Kidney (tissue), 13 donors: ENCODE measurements at regions not wholly inside any gene's neighbourhood (a gene's known extent, or its start where the extent isn't known, plus 50 kb on each side); places are given as distances from the start of the nearest gene placed in this dataset.

ENCODE experiments used
- DNase-seq, 5 donors: peaks; one replicate each; pipeline ENCODE4 v3.0.0-alpha.2; 2013 to 2020
- FAIRE-seq: peaks from 2 replicates; lab custom pipeline; 2012; peaks lifted over from hg19 to GRCh38; lab: Jason Lieb, UNC
- H3K27ac ChIP-seq, 2 donors: one replicate each; pipeline ENCODE4 v1.7.0; 2013; ENCODE audit warnings: low read depth in 2 of 2, low read length in 2 of 2, inconsistent platforms in 1 of 2
- H3K27me3 ChIP-seq: one replicate; pipeline ENCODE4 v1.7.1; 2013; ENCODE audit warnings: low read length, inconsistent platforms; ENCODE audit not compliant: control insufficient read depth, insufficient read depth
- H3K36me3 ChIP-seq, 3 donors: one replicate each; pipeline versions ENCODE4 v1.7.0 to v1.7.1; 2013; ENCODE audit warnings: low read length in 3 of 3, control low read depth in 1 of 3, inconsistent platforms in 1 of 3; ENCODE audit not compliant: insufficient read depth in 3 of 3, control insufficient read depth in 2 of 3
- H3K4me1 ChIP-seq, 3 donors: one replicate each; pipeline versions ENCODE4 v1.7.0 to v1.7.1; 2013; ENCODE audit warnings: low read length in 3 of 3, inconsistent platforms in 1 of 3, low read depth in 1 of 3; ENCODE audit not compliant: control insufficient read depth in 2 of 3, insufficient read depth in 2 of 3
- H3K4me3 ChIP-seq, 3 donors: one replicate each; pipeline versions ENCODE4 v1.7.0 to v1.8.1; 2013; ENCODE audit warnings: low read length in 3 of 3, control low read depth in 1 of 3, inconsistent platforms in 1 of 3
- H3K9ac ChIP-seq, 3 donors: one replicate each; pipeline versions ENCODE4 v1.7.0 to v1.7.1; 2013; ENCODE audit warnings: low read length in 3 of 3, control low read depth in 1 of 3, inconsistent platforms in 1 of 3
- H3K9me3 ChIP-seq, 3 donors: one replicate each; pipeline versions ENCODE4 v1.7.0 to v1.7.1; 2013; ENCODE audit warnings: low read length in 3 of 3, control low read depth in 1 of 3, inconsistent platforms in 1 of 3; ENCODE audit not compliant: control insufficient read depth in 2 of 3, insufficient read depth in 1 of 3
- CTCF ChIP-seq: IDR thresholded peaks from 3 replicates; pipeline ENCODE4 v1.5.1; 2012; ENCODE audit warnings: mild to moderate bottlenecking, moderate library complexity, borderline replicate concordance; ENCODE audit not compliant: insufficient read depth; ENCODE audit errors: extremely low read depth
- intact Hi-C: fragments of 100-400 bp; cut with DNase I; formaldehyde crosslinking; loops from one replicate; pipeline ENCODE4 v1.11.1; 2022
- donor health status: control.
- donor health status: control.
- donor health status: control.
- donor health status: control.
- donor health status: control.
- donor health status: DM: yes; HTN: yes; CAD: no.
- donor health status: Normal renal cell carcinoma (clear cell type).

- H3K4me1 ChIP-seq, result no peaks in the 10 kb centered on the region
- no peak overlapping the region for H3K9ac ChIP-seq
- H3K4me3 ChIP-seq, result no peak overlapping the region
- DNase-seq (no peak), FAIRE-seq (no peak)
- H3K9me3 ChIP-seq, result no peaks in the 10 kb centered on the region
- intact Hi-C loops, result no loop called here
- no peak for TF ChIP-seq CTCF
- no peaks in the 10 kb centered on the region for H3K36me3 ChIP-seq
- H3K27me3 ChIP-seq, result no peaks in the 10 kb centered on the region
- H3K27ac ChIP-seq, result no peak overlapping the region
Measured at GRCh38 chr1:177864538-177865305, 105.1 kb downstream of the SEC16B start.

GRCh38 chr1:177863796-177864195 lies 106.1 kb downstream of the SEC16B start:
- no peaks in the 10 kb centered on the region for H3K9me3 ChIP-seq
- no peak overlapping the region for H3K27ac ChIP-seq
- TF ChIP-seq CTCF, result no peak
- no peaks in the 10 kb centered on the region for H3K27me3 ChIP-seq
- H3K4me3 ChIP-seq, result no peak overlapping the region
- H3K36me3 ChIP-seq, result no peaks in the 10 kb centered on the region
- DNase-seq (no peak), FAIRE-seq (no peak)
- H3K9ac ChIP-seq, result no peak overlapping the region
- intact Hi-C loops, result no loop called here
- H3K4me1 ChIP-seq, result no peaks in the 10 kb centered on the region

GRCh38 chr1:177862916-177863315 lies 106.9 kb downstream of the SEC16B start:
- Histone ChIP-seq H3K27me3 (no peaks in the 10 kb centered on the region), H3K36me3 (no peaks in the 10 kb centered on the region), H3K4me1 (peaks cover 0 to 5% (median 0%) of the 10 kb centered on the region in 3 donors), H3K27ac (no peak overlapping the region), H3K9ac (no peak overlapping the region), H3K4me3 (no peak overlapping the region), H3K9me3 (no peaks in the 10 kb centered on the region)
- FAIRE-seq (no peak), DNase-seq (no peak)
- no peak for TF ChIP-seq CTCF
- intact Hi-C loops, result no loop called here
